Endothelial cell of umbilical vein (primary cell): ENCODE measurements at regions not wholly inside any gene's neighbourhood (a gene's known extent, or its start where the extent isn't known, plus 50 kb on each side); places are given as distances from the start of the nearest gene placed in this dataset.
A peak's percentile ranks its signal among the peaks of the same experiment; 100 is the strongest.

Experiments used
- TF ChIP-seq, protein P1 (sequence below), 2 donors: IDR thresholded peaks; 1 replicate in 1 of 2; 2 replicates in 1 of 2; pipeline ENCODE4 v1.5.1; 2011; ENCODE audit warnings: low read length in 2 of 2, mild to moderate bottlenecking in 2 of 2, moderate library complexity in 2 of 2, control low read depth in 1 of 2, inconsistent platforms in 1 of 2, low read depth in 1 of 2; ENCODE audit not compliant: insufficient read depth in 1 of 2; ENCODE audit errors: extremely low read depth in 1 of 2
- TF ChIP-seq, protein P2 (sequence below): IDR thresholded peaks from 2 replicates; pipeline ENCODE4 v1.6.1; 2011; ENCODE audit not compliant: insufficient read depth, insufficient read length

DNA sequence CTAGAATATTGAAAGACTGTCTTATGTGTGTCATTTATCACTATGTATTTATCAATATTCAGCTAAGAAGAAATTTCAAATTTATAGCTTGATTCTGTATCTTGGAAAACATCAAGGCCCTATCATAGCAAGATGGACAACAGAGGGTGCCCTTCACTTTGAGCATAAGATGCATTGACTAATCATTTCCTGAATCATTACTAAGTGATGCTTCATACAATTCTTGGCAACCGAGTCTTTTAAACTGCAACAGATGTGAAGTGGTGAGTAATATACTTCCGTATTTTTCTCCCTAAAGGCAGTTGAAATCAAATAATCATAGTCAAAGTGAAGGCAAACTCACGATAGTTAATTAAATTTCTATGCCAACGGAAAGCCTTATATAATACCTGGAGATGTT lies 318.6 kb upstream of the RGMB start:
- TF ChIP-seq, protein P1, sequence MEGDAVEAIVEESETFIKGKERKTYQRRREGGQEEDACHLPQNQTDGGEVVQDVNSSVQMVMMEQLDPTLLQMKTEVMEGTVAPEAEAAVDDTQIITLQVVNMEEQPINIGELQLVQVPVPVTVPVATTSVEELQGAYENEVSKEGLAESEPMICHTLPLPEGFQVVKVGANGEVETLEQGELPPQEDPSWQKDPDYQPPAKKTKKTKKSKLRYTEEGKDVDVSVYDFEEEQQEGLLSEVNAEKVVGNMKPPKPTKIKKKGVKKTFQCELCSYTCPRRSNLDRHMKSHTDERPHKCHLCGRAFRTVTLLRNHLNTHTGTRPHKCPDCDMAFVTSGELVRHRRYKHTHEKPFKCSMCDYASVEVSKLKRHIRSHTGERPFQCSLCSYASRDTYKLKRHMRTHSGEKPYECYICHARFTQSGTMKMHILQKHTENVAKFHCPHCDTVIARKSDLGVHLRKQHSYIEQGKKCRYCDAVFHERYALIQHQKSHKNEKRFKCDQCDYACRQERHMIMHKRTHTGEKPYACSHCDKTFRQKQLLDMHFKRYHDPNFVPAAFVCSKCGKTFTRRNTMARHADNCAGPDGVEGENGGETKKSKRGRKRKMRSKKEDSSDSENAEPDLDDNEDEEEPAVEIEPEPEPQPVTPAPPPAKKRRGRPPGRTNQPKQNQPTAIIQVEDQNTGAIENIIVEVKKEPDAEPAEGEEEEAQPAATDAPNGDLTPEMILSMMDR (IDR thresholded peaks at IDR 0.05; ENCODE audit: extremely low read depth in 1 of 2, insufficient read depth in 1 of 2, low read depth in 1 of 2, low read length in 2 of 2), result peak in 1 of 2 donors; percentile 4
- TF ChIP-seq, protein P2, sequence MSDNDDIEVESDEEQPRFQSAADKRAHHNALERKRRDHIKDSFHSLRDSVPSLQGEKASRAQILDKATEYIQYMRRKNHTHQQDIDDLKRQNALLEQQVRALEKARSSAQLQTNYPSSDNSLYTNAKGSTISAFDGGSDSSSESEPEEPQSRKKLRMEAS, result no peak
